T47D (cell line): ENCODE measurements at regions not wholly inside any gene's neighbourhood (a gene's known extent, or its start where the extent isn't known, plus 50 kb on each side); places are given as distances from the start of the nearest gene placed in this dataset.
A peak's percentile ranks its signal among the peaks of the same experiment; 100 is the strongest.

Experiments used
- DNase-seq, 2 experiments: peaks; one replicate each; pipeline versions ENCODE4 v3.0.0 to v3.0.0-alpha.2; 2011 to 2012; ENCODE audit warnings: low read depth in 1 of 2, low spot score in 1 of 2
- JUND ChIP-seq: IDR thresholded peaks from 2 replicates; pipeline ENCODE4 v1.6.1; 2012; ENCODE audit warnings: low read depth
- in situ Hi-C: cut with HindIII; loops from 2 replicates; pipeline ENCODE4 v1.10.0; 2016; ENCODE audit warnings: low sequenced_read_pairs, low pct_unique_long_range_greater_than_20kb

- DNase-seq, result no peak
- TF ChIP-seq JUND, result no peak
- in situ Hi-C loops, result no loop called here
Measured at GRCh38 chr5:93120051-93120450, 461.0 kb downstream of the NR2F1-AS1 start.

DNA sequence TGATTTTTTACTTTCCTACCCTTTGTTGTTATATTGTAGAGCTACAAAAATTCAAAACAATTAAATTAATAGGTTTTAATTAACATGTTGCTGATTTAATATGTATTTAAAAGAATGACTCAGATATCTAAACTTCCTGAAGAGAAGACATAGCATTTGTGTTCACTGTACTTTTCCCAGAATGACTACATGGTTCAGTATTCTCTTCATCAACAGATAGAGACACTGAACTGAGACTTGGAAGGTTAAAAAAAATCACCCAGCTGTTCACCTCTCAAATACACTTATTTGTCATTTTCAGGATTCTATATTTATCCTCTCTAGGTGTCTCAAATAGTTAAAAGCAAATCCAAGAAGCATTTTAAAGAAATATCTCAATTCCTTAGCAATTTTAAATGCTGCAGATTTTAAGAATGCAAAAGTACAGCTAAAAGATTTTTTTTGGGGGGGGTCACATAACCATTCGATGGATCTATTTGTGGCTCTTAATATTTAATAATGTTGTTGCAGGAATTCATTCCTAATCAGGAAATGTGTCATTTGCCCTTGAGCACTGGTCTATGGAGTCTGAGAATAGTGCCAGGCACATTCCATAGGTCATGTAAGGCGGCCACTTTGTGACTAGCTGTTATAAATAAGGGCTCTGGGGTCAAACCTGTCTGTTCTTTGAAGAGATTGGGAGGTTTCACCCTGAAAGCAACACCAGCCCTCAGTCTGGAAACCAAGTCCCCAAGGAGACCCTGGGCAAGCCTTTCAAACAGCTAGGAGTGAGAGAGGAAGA lies 463.1 kb downstream of the NR2F1-AS1 start:
- in situ Hi-C loops, result no loop called here
- DNase-seq, result no peak
- no peak for TF ChIP-seq JUND

GRCh38 chr5:93107805-93108520 lies 473.1 kb downstream of the NR2F1-AS1 start:
- no peak for DNase-seq
- in situ Hi-C loops, result no loop called here

DNA sequence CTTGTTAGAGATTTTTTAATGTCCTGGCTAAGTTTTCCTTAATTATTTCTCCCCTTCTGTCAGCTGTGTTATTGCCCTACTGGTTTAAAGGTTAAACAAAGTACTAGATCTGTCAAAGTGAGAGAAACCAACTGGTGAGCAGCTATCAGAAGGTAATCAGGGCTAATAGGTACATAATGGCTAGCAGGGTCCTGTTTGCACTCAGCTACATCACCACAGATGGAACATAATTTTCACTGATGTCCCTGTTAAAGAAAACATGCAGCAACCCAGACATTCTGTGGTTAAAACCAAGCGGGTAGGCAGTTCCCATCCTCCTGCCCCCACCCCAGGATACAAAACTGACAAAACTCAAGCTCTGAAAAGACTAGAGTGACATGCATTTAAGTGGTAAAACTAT lies 473.9 kb downstream of the NR2F1-AS1 start:
- in situ Hi-C loops, result no loop called here
- DNase-seq, result no peak
- TF ChIP-seq JUND, result no peak

More at GRCh38 chr5:93107805-93108520, 473.1 kb downstream of the NR2F1-AS1 start:
- TF ChIP-seq JUND, result no peak

DNA sequence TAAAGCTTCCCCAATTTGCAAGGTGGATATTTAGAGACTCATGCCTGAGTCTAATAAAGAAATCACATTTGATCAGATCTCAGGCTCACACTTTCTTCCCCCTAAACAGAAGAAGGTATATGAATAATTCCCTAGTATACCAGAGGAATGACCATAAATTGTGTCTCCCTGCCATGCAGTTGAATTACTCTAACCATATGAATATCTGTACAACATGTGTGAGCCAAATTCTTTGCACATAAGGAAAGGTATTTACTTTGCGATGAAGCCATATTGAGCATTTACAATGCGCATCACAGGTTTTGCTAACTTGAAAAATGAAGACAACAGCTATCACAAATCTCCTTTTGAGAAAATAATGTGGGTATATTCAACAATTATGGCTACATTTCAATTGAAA lies 479.4 kb downstream of the NR2F1-AS1 start:
- TF ChIP-seq JUND, result no peak
- in situ Hi-C loops, result no loop called here
- DNase-seq, result no peak

DNA sequence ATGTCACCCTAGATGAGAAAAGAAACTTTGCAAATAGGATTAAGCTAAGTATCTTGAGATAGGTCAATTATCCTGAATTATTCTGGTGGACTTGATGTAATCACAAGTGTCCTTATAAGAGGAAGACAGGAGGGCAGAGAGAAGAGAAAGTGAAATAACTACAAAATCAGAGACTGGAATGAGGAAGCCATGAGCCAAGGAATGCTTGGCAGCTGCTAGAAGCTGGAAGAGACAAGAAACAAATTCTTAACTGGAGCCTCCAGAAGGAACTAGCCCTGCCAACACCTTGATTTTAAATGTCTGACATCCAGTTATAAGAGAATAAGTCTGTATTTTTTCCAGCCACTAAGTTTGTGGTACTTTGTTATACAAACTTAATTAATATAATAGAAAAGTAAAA lies 480.0 kb downstream of the NR2F1-AS1 start:
- in situ Hi-C loops, result no loop called here
- no peak for TF ChIP-seq JUND
- DNase-seq, result peak in 1 of 2 experiments; percentile 22

- in situ Hi-C loops, result no loop called here
- no peak for DNase-seq
- no peak for TF ChIP-seq JUND
Measured at GRCh38 chr5:93100428-93100827, 480.6 kb downstream of the NR2F1-AS1 start.

GRCh38 chr5:93099902-93100347 lies 481.1 kb downstream of the NR2F1-AS1 start:
- TF ChIP-seq JUND, result no peak
- in situ Hi-C loops, result no loop called here
- no peak for DNase-seq

DNA sequence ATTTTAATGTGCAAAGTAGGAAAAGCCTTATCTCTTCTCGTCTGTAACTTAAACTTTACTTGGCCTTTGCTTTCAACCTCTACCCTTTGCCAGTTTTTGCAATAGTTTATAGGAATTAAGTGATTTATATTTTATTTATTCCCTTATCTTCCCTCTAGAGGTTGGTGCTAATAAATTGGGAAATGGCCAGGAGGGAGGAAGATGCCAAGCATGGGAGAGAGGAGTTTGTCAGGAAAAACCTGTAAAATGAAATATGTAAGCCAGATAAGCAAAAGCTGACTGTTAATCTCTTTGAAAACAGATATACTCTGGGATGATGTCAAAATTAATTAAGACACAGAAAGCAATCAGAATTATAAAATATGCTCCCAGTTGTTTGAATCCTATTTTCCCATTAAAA lies 484.5 kb downstream of the NR2F1-AS1 start:
- no peak for TF ChIP-seq JUND
- in situ Hi-C loops, result no loop called here

DNA sequence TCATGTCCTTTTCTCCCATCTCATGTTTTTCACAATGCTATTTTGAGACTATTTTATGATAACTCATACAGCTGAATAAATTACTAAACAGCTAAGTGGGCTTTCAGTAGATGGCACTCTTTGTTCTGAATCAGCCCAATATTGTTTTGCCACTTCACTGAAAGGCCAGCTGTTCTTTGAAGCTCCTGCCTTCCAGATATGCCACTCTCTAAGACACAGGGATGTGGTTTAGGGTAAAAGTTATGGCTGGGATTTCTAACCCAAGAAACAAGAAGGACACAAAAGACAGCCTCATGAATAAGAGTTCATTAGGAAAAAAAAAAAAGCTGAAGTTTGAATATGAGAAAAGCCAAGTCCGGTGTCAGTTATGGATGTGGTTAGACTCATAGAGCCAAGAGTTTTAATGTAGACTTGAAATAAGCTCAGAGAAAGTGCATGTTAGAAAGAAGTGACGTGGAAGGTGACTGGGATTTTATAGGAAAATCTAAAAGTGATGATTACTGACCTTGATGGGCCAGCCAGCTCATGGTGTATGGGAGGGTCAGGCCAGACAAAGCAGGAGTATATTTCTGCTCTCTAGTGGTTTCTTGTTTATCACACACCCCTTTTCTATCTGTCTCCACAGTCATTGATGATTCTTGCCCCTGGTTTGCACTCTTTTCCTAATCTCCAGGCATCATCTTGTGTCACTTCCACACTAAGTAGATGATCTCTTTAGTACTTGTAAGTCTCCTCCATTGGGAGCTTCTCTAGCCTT lies 488.5 kb downstream of the NR2F1-AS1 start:
- no peak for TF ChIP-seq JUND
- peak in 1 of 2 experiments; percentile 29 for DNase-seq
- in situ Hi-C loops, result no loop called here

More for the DNA sequence above, 484.5 kb downstream of the NR2F1-AS1 start:
- DNase-seq, result no peak

- TF ChIP-seq JUND, result no peak
- in situ Hi-C loops, result no loop called here
- no peak for DNase-seq
Measured at GRCh38 chr5:93090698-93091097, 490.3 kb downstream of the NR2F1-AS1 start.

- in situ Hi-C loops, result no loop called here
- TF ChIP-seq JUND, result no peak
- no peak for DNase-seq
Measured at GRCh38 chr5:93088592-93089389, 492.2 kb downstream of the NR2F1-AS1 start.
